ENCODE measurements at regions not wholly inside any gene's neighbourhood (a gene's known extent, or its start where the extent isn't known, plus 50 kb on each side); places are given as distances from the start of the nearest gene placed in this dataset.

DNA sequence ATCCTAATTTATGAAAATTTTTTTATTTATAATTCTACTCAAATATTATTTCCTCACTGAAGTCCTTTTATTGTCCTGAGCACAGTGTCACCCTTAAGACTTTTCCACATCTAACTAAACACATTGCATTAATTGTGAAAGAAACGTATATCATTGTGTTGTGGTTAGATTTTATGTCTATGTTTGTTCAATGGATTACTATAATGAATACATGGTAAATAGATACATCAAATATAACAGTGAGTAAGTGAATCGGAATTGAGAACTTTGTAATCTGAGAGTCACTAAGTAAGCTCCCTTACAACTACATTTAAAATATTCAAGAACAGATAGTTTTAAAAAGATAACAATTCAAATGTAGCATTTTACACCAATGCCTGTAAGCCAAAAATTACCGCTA lies 417.6 kb upstream of the PCDH20 start:
- Histone ChIP-seq H3K4me1 (no peaks in the 10 kb centered on the region), H3K27me3 (no peaks in the 10 kb centered on the region), H3K9me3 (no peaks in the 10 kb centered on the region), H3K4me3 (no peak overlapping the region), H3K36me3 (no peaks in the 10 kb centered on the region), H3K27ac (no peak overlapping the region)
- TF ChIP-seq EP300 (IDR thresholded peaks at IDR 0.05) (no peak), POLR2A (IDR thresholded peaks at IDR 0.05) (no peak)
- TF ChIP-seq, protein P1, sequence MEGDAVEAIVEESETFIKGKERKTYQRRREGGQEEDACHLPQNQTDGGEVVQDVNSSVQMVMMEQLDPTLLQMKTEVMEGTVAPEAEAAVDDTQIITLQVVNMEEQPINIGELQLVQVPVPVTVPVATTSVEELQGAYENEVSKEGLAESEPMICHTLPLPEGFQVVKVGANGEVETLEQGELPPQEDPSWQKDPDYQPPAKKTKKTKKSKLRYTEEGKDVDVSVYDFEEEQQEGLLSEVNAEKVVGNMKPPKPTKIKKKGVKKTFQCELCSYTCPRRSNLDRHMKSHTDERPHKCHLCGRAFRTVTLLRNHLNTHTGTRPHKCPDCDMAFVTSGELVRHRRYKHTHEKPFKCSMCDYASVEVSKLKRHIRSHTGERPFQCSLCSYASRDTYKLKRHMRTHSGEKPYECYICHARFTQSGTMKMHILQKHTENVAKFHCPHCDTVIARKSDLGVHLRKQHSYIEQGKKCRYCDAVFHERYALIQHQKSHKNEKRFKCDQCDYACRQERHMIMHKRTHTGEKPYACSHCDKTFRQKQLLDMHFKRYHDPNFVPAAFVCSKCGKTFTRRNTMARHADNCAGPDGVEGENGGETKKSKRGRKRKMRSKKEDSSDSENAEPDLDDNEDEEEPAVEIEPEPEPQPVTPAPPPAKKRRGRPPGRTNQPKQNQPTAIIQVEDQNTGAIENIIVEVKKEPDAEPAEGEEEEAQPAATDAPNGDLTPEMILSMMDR (IDR thresholded peaks at IDR 0.05) = no peak
- WGBS, 2 donors = 79 to 84% methylated on average over 3 of the region's 3 CpGs
- no peak for DNase-seq (ENCODE audit: low spot score in 2 of 2)

DNA sequence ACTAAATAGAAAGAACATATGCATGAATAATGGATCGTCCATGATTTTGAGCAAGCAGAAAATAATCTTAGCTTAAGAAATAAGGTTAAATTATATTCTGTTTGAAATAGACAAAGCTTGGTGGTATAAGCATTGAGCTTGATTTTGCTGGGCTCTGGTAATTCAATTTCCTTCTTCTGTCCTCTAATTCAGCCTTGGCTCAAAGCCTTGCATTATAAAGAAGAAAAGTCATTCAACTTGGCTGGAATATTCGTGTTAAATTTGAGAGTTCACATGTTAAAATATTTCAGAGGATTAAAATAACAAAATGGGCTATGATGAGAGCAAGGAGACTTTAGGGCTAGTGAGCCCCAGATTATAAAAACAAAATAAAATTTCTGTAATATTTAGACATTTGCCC lies 415.4 kb upstream of the PCDH20 start:
- no peaks in the 10 kb centered on the region for H3K9me3 ChIP-seq
- H3K27me3 ChIP-seq = no peaks in the 10 kb centered on the region
- no peak overlapping the region for H3K27ac ChIP-seq
- TF ChIP-seq EP300 (IDR thresholded peaks at IDR 0.05) (no peak), POLR2A (IDR thresholded peaks at IDR 0.05) (no peak)
- TF ChIP-seq, protein P1 (IDR thresholded peaks at IDR 0.05) = no peak
- 39 to 46% methylated on average over 2 of the region's 2 CpGs for WGBS, 2 donors
- no peaks in the 10 kb centered on the region for H3K4me1 ChIP-seq
- H3K4me3 ChIP-seq = no peak overlapping the region
- no peaks in the 10 kb centered on the region for H3K36me3 ChIP-seq
- no peak for DNase-seq (ENCODE audit: low spot score in 2 of 2)

DNA sequence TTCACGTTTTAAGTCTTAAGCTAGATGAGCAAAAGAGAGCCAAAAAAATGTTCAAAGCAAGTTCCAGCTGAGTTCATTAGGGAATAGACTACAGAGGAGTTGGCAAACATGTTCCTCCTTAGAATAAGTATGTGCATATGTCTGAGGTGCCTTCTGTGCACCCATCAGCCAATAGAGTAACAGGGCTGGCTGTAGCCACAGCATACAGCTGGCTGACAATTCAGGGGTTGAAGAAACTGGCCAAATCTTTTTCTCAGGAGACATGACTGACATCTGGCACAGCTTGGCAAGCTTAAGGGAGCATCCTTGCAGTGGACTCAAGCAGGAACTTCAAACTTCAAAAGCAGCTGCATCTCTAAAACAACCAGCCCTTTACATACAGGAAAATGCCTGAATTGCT lies 414.8 kb upstream of the PCDH20 start:
- Histone ChIP-seq H3K27me3 (no peaks in the 10 kb centered on the region), H3K4me1 (no peaks in the 10 kb centered on the region), H3K36me3 (no peaks in the 10 kb centered on the region), H3K27ac (no peak overlapping the region), H3K4me3 (no peak overlapping the region), H3K9me3 (no peaks in the 10 kb centered on the region)
- 51 to 53% methylated on average over 1 of the region's 1 CpG for WGBS, 2 donors
- DNase-seq (ENCODE audit: low spot score in 2 of 2) = no peak
- TF ChIP-seq POLR2A (IDR thresholded peaks at IDR 0.05) = no peak
- TF ChIP-seq EP300 (IDR thresholded peaks at IDR 0.05) = no peak
- TF ChIP-seq, protein P1 (IDR thresholded peaks at IDR 0.05) = no peak

DNA sequence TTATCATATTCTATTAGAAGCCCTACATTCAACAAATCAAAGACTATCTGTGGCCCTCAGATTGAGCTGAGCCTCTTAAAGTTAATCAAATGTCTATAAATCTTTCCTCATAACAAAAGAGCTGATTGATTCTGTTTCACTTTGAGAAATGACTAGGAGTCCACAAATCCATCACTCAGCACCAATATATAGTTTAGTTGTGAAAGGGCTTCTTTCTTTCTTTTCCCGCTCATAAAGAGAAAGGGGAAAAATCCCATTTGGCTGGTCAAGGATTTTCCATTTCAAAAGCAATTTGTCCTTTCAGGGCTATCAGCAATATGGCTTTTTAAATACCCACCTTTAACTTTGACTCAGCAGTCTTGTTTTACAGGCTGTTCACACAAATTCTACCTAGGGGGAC lies 408.5 kb upstream of the PCDH20 start:
- no peak for TF ChIP-seq POLR2A (IDR thresholded peaks at IDR 0.05)
- TF ChIP-seq, protein P1 (IDR thresholded peaks at IDR 0.05) = no peak
- no peak for TF ChIP-seq EP300 (IDR thresholded peaks at IDR 0.05)
- no peak overlapping the region for H3K4me3 ChIP-seq
- no peaks in the 10 kb centered on the region for H3K36me3 ChIP-seq
- no peaks in the 10 kb centered on the region for H3K27me3 ChIP-seq
- no peak overlapping the region for H3K27ac ChIP-seq
- WGBS, 2 donors = 44 to 47% methylated on average over 1 of the region's 1 CpG
- no peaks in the 10 kb centered on the region for H3K4me1 ChIP-seq
- no peak for DNase-seq (ENCODE audit: low spot score in 2 of 2)
- no peaks in the 10 kb centered on the region for H3K9me3 ChIP-seq

DNA sequence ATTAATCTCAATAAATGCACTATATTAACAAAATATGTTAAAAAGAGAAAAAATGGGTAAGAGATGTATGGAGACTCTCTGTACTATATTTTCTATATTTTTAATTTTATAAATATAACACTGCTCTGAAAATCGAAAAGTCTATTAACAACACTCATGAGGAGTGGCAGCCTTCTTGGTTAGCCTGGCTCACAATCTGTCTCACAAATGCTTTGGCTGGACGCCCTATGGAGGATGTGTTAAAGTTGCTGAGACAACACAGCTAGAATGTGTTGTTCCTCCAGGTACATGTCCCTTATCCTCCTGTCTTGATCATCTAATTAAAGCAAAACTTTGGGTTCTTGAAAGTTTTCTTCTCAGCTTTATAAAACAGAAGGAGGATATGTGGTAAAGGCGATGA lies 396.6 kb upstream of the PCDH20 start:
- H3K9me3 ChIP-seq = no peaks in the 10 kb centered on the region
- no peak for DNase-seq (ENCODE audit: low spot score in 2 of 2)
- no peaks in the 10 kb centered on the region for H3K4me1 ChIP-seq
- 92 to 94% methylated on average over 3 of the region's 3 CpGs for WGBS, 2 donors
- no peak overlapping the region for H3K27ac ChIP-seq
- TF ChIP-seq, protein P1 (IDR thresholded peaks at IDR 0.05) = no peak
- no peak for TF ChIP-seq EP300 (IDR thresholded peaks at IDR 0.05)
- TF ChIP-seq POLR2A (IDR thresholded peaks at IDR 0.05) = no peak
- no peaks in the 10 kb centered on the region for H3K36me3 ChIP-seq
- no peak overlapping the region for H3K4me3 ChIP-seq
- H3K27me3 ChIP-seq = no peaks in the 10 kb centered on the region
